H1 (cell line): ENCODE measurements at regions not wholly inside any gene's neighbourhood (a gene's known extent, or its start where the extent isn't known, plus 50 kb on each side); places are given as distances from the start of the nearest gene placed in this dataset.

Experiments used
- FOSL1 ChIP-seq: IDR thresholded peaks from 2 replicates; pipeline ENCODE4 v1.6.1; 2011; ENCODE audit warnings: mild to moderate bottlenecking, low read depth, low read length, moderate library complexity; ENCODE audit not compliant: insufficient read depth
- TF ChIP-seq, protein P1 (sequence below), 3 experiments: IDR thresholded peaks; 1 replicate in 2 of 3; 2 replicates in 1 of 3; pipeline versions ENCODE4 v1.5.1 to v1.6.1; 2011; ENCODE audit warnings: low read length in 3 of 3, mild to moderate bottlenecking in 3 of 3, inconsistent platforms in 2 of 3, low read depth in 1 of 3, moderate library complexity in 1 of 3; ENCODE audit not compliant: insufficient read depth in 1 of 3; ENCODE audit errors: control extremely low read depth in 1 of 3

DNA sequence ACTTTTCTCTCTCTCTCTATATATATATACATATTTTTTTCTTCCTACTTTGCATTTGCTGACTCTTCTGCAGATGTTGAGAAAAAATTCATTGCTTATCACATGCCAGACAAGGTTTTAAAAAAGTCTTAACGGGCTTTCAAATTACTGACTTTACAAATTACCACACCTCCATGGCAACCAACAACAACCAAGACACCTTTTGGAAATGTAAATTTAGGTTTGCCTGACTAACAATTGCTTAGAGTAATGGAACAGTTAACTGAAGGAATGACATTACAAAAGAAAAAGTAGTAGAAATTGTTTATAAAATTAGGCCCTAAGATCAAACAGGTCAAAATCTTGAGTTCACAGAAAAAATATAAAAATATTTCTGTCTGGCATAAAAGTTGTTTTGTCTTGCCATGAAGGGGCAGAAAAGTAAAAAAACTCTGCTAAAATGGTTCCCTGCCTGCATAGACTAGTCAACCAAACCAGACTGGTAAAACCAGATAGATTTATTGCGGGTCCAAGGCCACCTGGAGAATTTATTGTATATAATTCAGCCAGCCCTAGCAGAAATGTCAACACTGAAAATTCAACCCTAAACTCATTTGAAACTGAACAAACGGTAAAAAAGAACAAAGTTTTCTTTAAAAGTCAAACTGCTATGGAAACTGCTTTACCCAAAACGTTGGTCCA lies 92.8 kb upstream of the FRMD1 start (continued):
- TF ChIP-seq, protein P1, sequence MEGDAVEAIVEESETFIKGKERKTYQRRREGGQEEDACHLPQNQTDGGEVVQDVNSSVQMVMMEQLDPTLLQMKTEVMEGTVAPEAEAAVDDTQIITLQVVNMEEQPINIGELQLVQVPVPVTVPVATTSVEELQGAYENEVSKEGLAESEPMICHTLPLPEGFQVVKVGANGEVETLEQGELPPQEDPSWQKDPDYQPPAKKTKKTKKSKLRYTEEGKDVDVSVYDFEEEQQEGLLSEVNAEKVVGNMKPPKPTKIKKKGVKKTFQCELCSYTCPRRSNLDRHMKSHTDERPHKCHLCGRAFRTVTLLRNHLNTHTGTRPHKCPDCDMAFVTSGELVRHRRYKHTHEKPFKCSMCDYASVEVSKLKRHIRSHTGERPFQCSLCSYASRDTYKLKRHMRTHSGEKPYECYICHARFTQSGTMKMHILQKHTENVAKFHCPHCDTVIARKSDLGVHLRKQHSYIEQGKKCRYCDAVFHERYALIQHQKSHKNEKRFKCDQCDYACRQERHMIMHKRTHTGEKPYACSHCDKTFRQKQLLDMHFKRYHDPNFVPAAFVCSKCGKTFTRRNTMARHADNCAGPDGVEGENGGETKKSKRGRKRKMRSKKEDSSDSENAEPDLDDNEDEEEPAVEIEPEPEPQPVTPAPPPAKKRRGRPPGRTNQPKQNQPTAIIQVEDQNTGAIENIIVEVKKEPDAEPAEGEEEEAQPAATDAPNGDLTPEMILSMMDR (IDR thresholded peaks at IDR 0.05; ENCODE audit: control extremely low read depth in 1 of 3, insufficient read depth in 1 of 3, low read depth in 1 of 3, low read length in 3 of 3): no peak
- TF ChIP-seq FOSL1: no peak
